Dendritic cell treated with granulocyte-macrophage colony-stimulating factor and Interleukin-4, amounts not matched to agents 40 ng/mL and 50 ng/mL, for 4 days (primary cell): ENCODE measurements at regions not wholly inside any gene's neighbourhood (a gene's known extent, or its start where the extent isn't known, plus 50 kb on each side); places are given as distances from the start of the nearest gene placed in this dataset.

ENCODE experiments used
- H3K27ac Mint-ChIP-seq: one replicate; pipeline ENCODE4 v1.8.0; 2022; ENCODE audit warnings: mild to moderate bottlenecking, mixed read lengths
- H3K27me3 Mint-ChIP-seq: one replicate; pipeline ENCODE4 v1.8.0; 2022; ENCODE audit warnings: mild to moderate bottlenecking, mixed read lengths
- H3K36me3 Mint-ChIP-seq: one replicate; pipeline ENCODE4 v1.8.0; 2022; ENCODE audit warnings: low read depth, mixed read lengths
- H3K4me1 Mint-ChIP-seq: one replicate; pipeline ENCODE4 v1.8.0; 2022; ENCODE audit warnings: low read depth, mixed read lengths
- H3K4me3 Mint-ChIP-seq: one replicate; pipeline ENCODE4 v1.8.0; 2022; ENCODE audit warnings: mild to moderate bottlenecking, moderate library complexity, mixed read lengths
- H3K9me3 Mint-ChIP-seq: one replicate; pipeline ENCODE4 v1.8.0; 2022; ENCODE audit warnings: mixed read lengths
- intact Hi-C: fragments of 100-400 bp; cut with micrococcal nuclease; formaldehyde crosslinking; loops from one replicate; pipeline ENCODE4 v1.15.0; 2022

DNA sequence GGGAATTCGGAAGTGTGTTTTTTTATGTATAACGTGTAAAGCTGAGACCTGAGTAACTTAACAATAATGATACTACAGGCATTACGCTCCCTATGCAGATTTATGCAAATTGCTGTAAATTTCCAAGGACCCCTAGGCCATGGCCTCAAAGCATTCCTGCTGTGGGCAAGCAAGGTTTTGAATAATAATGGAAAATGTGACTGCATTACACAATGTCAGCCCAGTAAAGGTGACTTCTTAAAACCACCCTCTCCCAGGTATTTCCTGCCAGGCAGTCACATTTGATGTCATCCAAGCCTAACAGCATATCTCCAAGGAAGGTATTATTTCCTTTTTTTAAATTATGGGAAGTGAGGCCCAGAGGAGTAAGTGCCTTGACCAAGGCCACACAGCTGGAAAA is 621.0 kb downstream of the BCL11B start:
- Mint-ChIP-seq H3K4me1 (no peaks in the 10 kb centered on the region), H3K36me3 (no peaks in the 10 kb centered on the region), H3K27me3 (no peaks in the 10 kb centered on the region), H3K9me3 (peaks cover 13% of the 10 kb centered on the region), H3K27ac (no peak overlapping the region), H3K4me3 (no peak overlapping the region)
- intact Hi-C loops = no loop called here

DNA sequence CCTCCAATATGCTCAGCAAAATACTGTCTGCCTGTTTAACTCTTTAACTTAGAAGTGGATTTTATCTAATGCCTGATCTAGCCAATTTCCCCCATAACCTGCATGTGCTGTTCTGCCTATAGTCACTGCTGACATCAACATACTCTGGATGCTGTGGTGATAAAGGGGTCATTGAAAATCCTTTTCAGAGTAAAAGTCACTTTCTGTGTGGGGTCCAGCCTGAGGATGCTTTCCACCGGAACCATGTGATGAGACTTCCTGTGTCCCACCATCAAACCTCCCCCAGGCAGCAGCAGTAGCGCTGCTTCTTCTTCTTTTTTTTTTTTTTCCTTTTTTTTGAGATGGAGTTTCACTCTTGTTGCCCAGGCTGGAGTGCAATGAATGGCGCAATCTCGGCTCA is 607.0 kb downstream of the BCL11B start:
- Mint-ChIP-seq H3K27me3 (no peaks in the 10 kb centered on the region), H3K9me3 (no peaks in the 10 kb centered on the region), H3K27ac (no peak overlapping the region), H3K36me3 (no peaks in the 10 kb centered on the region), H3K4me3 (no peak overlapping the region), H3K4me1 (no peaks in the 10 kb centered on the region)
- intact Hi-C loops = no loop called here

DNA sequence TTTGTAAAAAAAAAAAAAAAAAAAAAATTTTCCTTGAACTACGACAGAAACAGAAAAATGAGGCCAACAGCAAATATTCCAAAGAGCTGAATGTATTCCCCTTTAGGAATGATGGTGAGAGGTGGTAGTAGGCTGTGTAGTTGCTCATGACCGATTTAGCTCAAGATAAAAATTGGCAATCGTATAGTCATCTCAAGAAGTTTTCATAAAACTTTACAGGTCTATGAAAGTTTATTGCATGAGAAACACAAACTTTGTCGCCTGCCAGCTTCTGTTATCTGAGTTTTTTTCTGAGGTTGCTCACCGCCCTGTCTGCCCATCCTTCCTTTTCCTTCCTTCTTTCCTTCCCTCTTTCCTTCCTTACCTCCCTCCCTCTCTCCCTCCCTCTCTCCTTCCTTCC is 605.5 kb downstream of the BCL11B start:
- H3K27ac Mint-ChIP-seq = no peak overlapping the region
- H3K27me3 Mint-ChIP-seq = no peaks in the 10 kb centered on the region
- H3K4me1 Mint-ChIP-seq = no peaks in the 10 kb centered on the region
- H3K36me3 Mint-ChIP-seq = no peaks in the 10 kb centered on the region
- no peaks in the 10 kb centered on the region for H3K9me3 Mint-ChIP-seq
- intact Hi-C loops = no loop called here
- H3K4me3 Mint-ChIP-seq = no peak overlapping the region

DNA sequence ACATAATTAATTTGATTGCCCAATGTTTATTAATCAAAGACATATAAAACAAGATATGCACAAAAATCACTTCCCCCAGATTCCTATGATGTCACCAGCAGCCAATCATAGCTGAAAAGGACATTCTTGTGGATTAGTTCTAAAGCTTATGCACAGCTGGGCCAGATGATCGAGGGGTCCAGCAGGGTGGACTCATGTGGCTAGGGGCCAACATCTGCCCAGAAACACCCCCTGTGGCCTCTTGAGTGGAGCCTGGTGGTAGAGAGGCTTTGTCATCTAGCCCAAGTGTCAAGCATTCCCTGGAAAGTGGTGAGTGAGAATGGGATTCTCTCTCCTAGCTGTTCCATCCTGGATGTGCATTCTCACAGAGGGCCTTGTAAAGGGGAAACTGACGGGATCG is 590.0 kb downstream of the BCL11B start:
- Mint-ChIP-seq H3K27ac (no peak overlapping the region), H3K9me3 (peaks cover 6% of the 10 kb centered on the region), H3K4me3 (no peak overlapping the region), H3K36me3 (no peaks in the 10 kb centered on the region), H3K4me1 (no peaks in the 10 kb centered on the region), H3K27me3 (no peaks in the 10 kb centered on the region)
- intact Hi-C loops = no loop called here

DNA sequence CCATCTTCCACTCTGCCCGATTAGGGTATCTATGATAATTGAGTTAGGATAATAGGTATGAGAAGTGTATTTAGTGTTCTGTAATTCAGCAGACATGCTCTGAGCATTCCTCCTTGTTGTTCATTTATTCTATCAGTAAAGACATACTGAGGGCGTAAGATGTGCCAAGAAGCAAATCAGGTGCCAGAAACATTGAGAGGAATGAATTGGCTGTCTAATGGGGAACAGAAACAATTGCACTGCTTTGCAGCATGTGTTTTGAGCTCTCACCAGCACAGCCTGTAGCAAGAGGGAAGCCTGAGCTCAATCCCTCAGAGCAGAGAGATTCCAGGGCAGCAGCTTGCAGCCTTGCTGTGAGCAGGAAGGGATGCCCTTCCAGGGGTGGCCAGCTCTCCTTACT is 589.3 kb downstream of the BCL11B start:
- Mint-ChIP-seq H3K27ac (no peak overlapping the region), H3K4me1 (no peaks in the 10 kb centered on the region), H3K9me3 (peaks cover 6% of the 10 kb centered on the region), H3K36me3 (no peaks in the 10 kb centered on the region), H3K4me3 (no peak overlapping the region), H3K27me3 (no peaks in the 10 kb centered on the region)
- intact Hi-C loops = no loop called here

DNA sequence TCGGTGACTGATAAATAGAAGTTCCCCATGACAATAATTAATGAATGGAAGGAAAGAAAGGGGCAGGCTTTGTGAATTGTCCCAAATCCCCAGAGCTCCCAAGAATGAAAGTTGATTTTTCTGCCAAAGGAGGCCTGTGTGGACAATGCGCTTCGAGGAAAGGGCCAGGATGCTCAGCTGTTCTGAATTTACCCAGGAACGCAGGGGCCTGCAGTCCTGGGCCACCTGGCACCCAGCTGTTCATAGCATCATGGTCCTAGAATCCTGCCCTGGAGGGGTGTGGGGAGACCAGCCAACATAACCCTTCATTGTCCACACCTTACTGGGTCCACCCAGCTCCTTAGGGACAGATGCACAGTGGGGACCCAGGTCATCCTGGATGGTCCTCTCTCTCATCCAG is 587.5 kb downstream of the BCL11B start:
- Mint-ChIP-seq H3K36me3 (no peaks in the 10 kb centered on the region), H3K27ac (no peak overlapping the region), H3K27me3 (no peaks in the 10 kb centered on the region), H3K4me1 (no peaks in the 10 kb centered on the region), H3K4me3 (no peak overlapping the region), H3K9me3 (peaks cover 6% of the 10 kb centered on the region)
- intact Hi-C loops = no loop called here

DNA sequence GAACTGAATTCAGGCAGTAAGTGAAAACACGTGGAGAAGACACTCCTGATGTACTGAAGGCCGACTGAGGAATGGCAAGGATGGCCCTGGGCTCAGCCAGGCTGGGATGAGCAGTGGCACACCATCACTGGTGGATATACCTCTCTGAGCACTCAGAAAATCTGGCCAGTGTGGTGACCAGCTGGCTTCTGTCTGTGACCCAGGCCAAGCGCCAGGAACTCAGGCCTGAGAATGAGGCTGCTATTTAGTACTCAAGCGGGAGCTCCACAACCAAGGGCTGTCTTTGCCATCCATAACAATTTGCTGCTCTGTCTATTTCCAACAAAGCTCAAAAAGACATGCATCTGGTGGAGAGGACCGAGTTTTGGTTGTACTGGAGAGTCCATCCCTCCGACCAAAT is 586.3 kb downstream of the BCL11B start:
- intact Hi-C loops = no loop called here
- Mint-ChIP-seq H3K36me3 (no peaks in the 10 kb centered on the region), H3K4me3 (no peak overlapping the region), H3K9me3 (peaks cover 6% of the 10 kb centered on the region), H3K27me3 (no peaks in the 10 kb centered on the region), H3K4me1 (no peaks in the 10 kb centered on the region), H3K27ac (no peak overlapping the region)

DNA sequence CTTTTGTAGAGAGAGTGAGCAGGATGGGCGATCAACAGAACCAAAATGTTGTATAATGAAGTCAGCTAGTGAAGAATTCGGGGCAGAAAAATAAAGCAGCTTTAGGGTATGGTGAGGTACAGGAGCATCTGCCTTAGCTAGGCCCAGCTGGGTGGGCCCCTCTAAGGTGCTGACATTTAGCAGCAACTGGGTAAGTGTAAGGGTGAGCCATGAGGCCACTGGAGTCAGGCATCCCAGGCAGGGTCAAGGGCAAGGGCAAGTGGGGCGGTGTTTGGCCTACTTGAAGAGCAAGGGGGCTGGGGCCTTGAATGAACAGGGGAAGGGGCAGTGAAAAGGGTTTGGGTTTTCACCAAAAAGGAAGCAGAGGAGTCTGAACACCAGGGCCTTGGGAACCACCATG is 583.6 kb downstream of the BCL11B start:
- Mint-ChIP-seq H3K9me3 (peaks cover 5% of the 10 kb centered on the region), H3K27ac (no peak overlapping the region), H3K4me1 (no peaks in the 10 kb centered on the region)

DNA sequence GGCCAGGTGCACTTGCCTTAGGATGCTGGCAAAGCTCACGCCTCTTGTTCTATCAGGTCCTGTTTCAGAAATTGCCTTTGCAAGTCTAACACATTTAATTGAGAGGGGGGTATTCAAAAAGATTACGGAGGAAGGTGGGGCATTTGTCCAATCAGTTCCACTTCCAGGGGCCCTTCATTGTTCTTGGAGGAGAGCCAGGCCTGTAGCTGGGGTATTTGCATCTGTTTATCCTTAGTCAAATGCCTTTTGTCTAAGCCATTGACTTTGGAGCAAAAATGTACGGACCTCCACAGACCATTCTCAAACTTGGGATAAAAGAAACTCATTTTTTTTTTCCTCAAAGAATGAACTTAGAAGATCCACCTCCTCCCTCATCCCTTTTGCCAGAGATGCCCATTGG is 582.0 kb downstream of the BCL11B start:
- Mint-ChIP-seq H3K27ac (no peak overlapping the region), H3K4me3 (no peak overlapping the region), H3K4me1 (no peaks in the 10 kb centered on the region), H3K27me3 (no peaks in the 10 kb centered on the region), H3K36me3 (no peaks in the 10 kb centered on the region), H3K9me3 (no peaks in the 10 kb centered on the region)
- intact Hi-C loops = no loop called here

More for the DNA sequence above, 583.6 kb downstream of the BCL11B start:
- H3K36me3 Mint-ChIP-seq = no peaks in the 10 kb centered on the region
- intact Hi-C loops = no loop called here
- H3K27me3 Mint-ChIP-seq = no peaks in the 10 kb centered on the region
- no peak overlapping the region for H3K4me3 Mint-ChIP-seq

DNA sequence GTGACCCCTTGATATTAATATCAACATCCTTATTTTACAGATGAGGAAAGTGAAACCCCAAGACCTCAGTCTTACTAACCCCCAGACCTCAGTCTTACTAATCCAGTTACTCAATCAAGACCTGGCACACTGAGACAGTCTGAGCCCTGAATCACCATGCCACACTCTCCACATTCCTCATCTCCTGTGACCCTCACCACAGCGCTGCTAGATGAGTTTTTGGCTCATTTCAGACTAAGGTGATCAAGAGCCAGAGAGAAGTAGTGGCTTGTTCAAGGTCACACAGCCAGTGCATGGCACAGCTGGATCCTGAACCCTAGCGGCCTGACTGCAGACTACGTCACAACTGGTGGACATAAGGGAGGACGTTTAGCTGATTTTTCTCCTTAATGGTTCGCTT is 579.2 kb downstream of the BCL11B start:
- H3K27ac Mint-ChIP-seq = no peak overlapping the region
- H3K36me3 Mint-ChIP-seq = no peaks in the 10 kb centered on the region
- H3K4me1 Mint-ChIP-seq = no peaks in the 10 kb centered on the region
- intact Hi-C loops = no loop called here
- no peaks in the 10 kb centered on the region for H3K27me3 Mint-ChIP-seq
- H3K4me3 Mint-ChIP-seq = no peak overlapping the region
- peaks cover 11% of the 10 kb centered on the region for H3K9me3 Mint-ChIP-seq

DNA sequence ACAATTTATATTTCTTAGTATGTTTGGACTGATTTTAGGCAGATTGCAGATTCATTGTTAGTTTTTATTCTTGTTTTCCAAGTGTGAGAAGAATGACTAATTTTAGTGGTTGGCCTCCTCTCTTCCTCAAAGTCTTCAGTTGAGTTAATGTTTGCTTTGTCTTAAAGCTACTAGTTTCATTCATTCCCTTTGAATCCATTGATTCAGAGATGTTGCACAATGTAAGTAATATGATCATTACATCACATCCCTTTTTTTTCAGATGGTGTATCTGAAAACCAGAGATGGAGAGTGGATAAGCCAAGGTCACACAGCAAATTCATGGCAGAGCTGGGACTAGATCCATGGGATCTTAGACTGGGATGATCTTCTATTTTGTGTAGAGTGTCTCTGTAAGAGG is 577.5 kb downstream of the BCL11B start:
- no peak overlapping the region for H3K27ac Mint-ChIP-seq
- intact Hi-C loops = no loop called here
- H3K36me3 Mint-ChIP-seq = no peaks in the 10 kb centered on the region
- H3K9me3 Mint-ChIP-seq = peaks cover 11% of the 10 kb centered on the region
- H3K4me3 Mint-ChIP-seq = no peak overlapping the region
- H3K27me3 Mint-ChIP-seq = no peaks in the 10 kb centered on the region
- no peaks in the 10 kb centered on the region for H3K4me1 Mint-ChIP-seq

DNA sequence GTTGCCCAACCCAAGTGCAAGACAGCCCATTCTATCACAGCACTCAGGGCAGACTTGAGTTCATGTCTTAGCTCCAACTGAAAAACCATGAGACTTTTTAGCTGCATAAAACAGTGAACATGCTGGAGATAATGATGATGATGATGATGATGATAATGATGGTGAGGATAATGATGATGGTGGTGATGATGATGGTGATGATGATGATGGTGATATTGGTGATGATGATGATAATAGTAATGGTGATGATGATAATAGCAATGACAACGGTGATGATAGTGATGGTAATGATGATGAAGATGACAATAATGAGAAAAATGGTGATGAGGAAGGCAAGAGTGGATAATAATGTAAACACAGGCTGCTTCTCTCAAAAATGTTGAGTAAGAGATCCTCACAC is 576.2 kb downstream of the BCL11B start:
- intact Hi-C loops = no loop called here
- Mint-ChIP-seq H3K4me1 (no peaks in the 10 kb centered on the region), H3K27ac (no peak overlapping the region), H3K9me3 (peaks cover 11% of the 10 kb centered on the region), H3K4me3 (no peak overlapping the region), H3K27me3 (no peaks in the 10 kb centered on the region), H3K36me3 (no peaks in the 10 kb centered on the region)

DNA sequence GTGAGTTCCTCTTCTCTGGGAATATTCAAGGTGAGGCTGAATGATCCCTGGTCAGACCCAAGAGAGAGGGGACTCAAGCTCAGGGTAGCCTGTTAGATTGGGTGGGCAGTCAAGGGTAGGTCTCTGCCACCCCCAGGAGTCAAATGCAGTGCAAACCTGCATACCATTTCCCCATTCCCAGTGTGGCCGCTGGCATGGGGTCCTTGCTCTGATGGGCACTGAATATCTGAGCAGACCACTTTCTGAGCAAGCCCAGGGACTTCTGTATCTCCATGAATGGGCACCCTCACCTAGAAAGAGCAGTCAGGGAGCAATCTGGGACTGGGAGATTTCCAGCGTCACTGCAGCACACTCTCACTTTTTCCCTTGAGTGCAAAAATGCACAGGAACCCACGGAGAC is 573.7 kb downstream of the BCL11B start:
- intact Hi-C loops = no loop called here
- H3K9me3 Mint-ChIP-seq = peaks cover 11% of the 10 kb centered on the region
- no peak overlapping the region for H3K4me3 Mint-ChIP-seq
- H3K36me3 Mint-ChIP-seq = no peaks in the 10 kb centered on the region
- H3K27me3 Mint-ChIP-seq = no peaks in the 10 kb centered on the region
- no peak overlapping the region for H3K27ac Mint-ChIP-seq
- no peaks in the 10 kb centered on the region for H3K4me1 Mint-ChIP-seq

DNA sequence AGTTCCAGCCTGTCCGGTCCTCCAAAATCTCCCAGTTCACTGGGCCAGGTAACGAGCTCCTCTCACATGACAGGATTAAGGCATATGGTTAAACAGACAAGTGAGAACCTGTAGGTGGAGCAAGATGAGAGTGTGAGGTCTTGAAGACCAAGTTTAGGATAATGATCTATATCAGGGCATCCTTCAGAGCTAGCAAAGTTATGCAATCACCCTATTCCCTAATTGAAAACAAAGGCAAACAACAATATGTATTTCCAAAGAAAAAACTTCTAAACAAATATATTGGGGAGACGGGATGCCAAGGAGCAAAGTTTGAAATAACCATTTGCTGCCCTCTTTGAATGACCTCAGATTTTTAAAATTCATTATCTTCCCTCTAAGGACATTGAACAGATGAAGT is 571.2 kb downstream of the BCL11B start:
- intact Hi-C loops = no loop called here
- Mint-ChIP-seq H3K27ac (no peak overlapping the region), H3K36me3 (no peaks in the 10 kb centered on the region), H3K4me3 (no peak overlapping the region), H3K4me1 (no peaks in the 10 kb centered on the region), H3K9me3 (peaks cover 11% of the 10 kb centered on the region), H3K27me3 (no peaks in the 10 kb centered on the region)

DNA sequence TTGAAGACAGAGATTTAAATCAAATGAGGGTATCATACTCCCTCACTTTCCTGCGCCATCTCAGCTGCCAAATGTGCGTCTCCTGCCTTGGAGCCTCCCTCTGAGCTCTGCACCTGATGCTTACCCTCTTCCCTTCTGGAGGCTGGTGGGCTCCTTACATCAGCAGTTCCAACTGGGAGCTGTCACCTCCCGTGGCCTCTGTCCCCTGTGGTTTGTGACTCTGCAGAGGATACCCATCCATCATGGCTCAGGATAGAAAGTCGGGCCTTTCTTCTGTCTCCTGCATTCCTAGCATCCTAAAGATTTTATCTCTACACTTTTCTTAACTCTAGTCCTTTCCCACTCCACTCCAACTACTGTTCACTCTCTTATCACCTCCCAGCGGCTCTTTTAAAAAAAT is 570.6 kb downstream of the BCL11B start:
- Mint-ChIP-seq H3K36me3 (no peaks in the 10 kb centered on the region), H3K4me3 (no peak overlapping the region), H3K4me1 (no peaks in the 10 kb centered on the region), H3K27ac (no peak overlapping the region), H3K27me3 (no peaks in the 10 kb centered on the region), H3K9me3 (peaks cover 11% of the 10 kb centered on the region)
- intact Hi-C loops = no loop called here

DNA sequence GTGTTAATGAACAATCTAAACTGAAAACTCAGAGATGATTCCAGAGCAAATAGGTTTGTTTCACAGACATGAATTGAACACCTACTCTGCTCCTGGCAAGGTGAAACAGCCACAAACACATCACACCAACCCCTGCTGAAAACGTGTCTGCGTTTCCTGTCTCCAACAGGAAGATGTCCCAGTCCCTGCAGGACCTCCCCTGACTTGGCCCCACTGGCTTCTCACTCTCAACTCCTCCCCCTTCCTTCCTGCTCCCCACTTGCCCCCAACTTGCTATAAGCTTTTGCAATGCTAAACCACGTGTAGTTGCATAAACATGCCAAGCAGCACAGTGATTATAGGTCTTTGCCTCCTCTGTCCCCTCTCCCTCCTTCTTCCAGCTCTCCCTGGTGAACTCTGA is 567.6 kb downstream of the BCL11B start:
- intact Hi-C loops = no loop called here
- Mint-ChIP-seq H3K4me3 (no peak overlapping the region), H3K27ac (no peak overlapping the region), H3K4me1 (no peaks in the 10 kb centered on the region), H3K36me3 (no peaks in the 10 kb centered on the region), H3K27me3 (no peaks in the 10 kb centered on the region), H3K9me3 (no peaks in the 10 kb centered on the region)
